GM10266 (cell line): ENCODE measurements at regions not wholly inside any gene's neighbourhood (a gene's known extent, or its start where the extent isn't known, plus 50 kb on each side); places are given as distances from the start of the nearest gene placed in this dataset.

Experiments used
- DNase-seq: peaks from one replicate; pipeline ENCODE4 v3.0.0; 2012; ENCODE audit errors: extremely low spot score
- TF ChIP-seq, protein P1 (sequence below): IDR thresholded peaks from 2 replicates; pipeline ENCODE4 v1.5.1; 2012; ENCODE audit warnings: mild to moderate bottlenecking, low read depth; ENCODE audit not compliant: control insufficient read depth, insufficient read depth; ENCODE audit errors: missing control alignments

DNA sequence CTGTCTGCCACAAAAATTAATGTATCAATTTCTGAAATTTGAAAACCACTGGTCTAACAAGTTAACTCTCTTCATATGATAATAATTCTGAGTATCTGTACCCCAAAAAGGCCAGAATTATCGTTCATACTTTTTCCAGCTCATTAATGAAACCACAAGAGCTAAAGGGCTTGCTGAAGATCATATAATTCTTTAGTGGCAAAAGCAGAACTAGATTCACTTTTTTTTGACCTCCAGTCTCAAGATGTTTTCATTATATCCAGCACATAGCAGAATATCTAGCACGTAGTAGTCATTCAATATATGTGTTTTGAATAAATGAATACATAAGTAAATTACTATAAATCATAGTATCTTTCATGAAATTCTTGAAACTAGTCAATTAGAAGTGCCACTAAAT is 246.7 kb upstream of the KCNH8 start:
- TF ChIP-seq, protein P1, sequence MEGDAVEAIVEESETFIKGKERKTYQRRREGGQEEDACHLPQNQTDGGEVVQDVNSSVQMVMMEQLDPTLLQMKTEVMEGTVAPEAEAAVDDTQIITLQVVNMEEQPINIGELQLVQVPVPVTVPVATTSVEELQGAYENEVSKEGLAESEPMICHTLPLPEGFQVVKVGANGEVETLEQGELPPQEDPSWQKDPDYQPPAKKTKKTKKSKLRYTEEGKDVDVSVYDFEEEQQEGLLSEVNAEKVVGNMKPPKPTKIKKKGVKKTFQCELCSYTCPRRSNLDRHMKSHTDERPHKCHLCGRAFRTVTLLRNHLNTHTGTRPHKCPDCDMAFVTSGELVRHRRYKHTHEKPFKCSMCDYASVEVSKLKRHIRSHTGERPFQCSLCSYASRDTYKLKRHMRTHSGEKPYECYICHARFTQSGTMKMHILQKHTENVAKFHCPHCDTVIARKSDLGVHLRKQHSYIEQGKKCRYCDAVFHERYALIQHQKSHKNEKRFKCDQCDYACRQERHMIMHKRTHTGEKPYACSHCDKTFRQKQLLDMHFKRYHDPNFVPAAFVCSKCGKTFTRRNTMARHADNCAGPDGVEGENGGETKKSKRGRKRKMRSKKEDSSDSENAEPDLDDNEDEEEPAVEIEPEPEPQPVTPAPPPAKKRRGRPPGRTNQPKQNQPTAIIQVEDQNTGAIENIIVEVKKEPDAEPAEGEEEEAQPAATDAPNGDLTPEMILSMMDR = no peak
- DNase-seq = no peak

DNA sequence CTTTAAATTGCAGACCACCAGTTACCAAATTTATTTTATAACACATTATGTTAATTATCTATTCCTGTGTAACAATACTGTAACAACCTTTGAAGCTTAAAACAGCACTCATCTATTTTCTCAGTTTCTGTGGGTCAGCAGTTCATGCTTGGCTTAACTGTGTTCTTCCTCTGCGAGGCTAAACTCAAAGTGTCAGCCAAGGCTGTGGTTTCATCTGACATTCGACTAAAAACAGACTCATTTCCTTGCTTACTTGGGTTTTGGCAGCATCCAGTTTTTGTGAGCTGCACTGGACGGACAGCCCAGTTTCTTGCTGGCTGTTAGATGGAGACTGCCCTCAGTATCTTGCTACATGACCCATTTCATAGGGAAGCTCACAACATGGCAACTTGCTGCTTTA is 247.3 kb upstream of the KCNH8 start:
- TF ChIP-seq, protein P1 = no peak
- DNase-seq = peak; percentile 5

DNA sequence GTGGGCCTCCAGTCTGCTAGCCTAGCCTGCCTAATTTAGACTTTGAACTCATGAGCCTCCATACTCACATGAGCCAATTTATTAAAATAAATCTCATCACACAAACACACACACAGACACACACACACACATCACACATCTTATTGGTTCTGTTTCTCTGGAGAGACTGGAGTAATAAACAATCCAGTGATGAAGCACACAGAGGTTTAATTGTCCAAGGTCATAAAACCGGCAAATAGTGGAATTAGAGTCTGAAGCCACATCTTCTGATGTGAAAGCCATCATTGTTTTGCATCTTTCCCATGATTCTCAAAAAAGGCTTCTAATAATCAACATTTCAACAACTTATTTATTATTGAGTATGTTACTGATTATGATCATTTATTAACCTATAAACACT is 249.4 kb upstream of the KCNH8 start:
- TF ChIP-seq, protein P1 = no peak

DNA sequence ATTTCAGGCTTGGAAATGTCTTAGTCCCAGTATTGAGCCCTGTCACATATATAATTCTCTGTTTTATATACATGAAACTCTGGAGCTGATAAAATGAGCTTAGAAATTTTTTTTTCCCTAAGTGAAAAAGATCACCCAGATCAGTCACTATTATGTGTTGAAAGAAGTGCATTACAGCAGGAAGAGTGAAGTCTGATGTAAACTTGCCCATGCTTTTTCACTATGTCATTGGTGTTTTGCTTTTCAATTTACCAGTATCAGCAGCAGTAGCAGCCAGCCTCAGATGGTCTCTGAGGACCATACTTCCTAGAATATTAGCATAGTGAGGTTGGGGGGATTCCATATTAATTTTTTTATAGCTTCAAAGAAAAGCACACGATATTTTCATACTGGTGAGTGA is 255.6 kb upstream of the KCNH8 start:
- TF ChIP-seq, protein P1 = no peak
- DNase-seq = no peak

More for the DNA sequence above, 249.4 kb upstream of the KCNH8 start:
- no peak for DNase-seq

DNA sequence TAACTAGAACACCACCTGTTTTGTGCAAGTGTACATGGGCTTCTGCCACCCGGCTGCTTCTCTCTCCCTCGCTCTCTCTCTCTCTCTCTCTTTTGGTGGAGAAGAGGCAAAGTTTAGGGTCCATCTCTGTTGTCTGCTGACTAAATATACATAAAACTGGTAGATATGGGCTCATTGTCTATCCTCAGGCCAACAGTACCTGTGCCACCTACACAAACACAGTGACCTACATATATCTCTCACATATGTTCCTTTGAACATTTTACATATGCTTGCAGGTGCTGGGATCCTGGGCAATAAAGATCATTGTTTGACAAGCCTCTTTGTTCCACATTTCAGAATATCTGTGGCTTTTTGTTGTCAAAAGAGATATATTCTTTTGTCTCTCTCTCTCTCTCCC is 256.3 kb upstream of the KCNH8 start:
- no peak for DNase-seq
- TF ChIP-seq, protein P1 = no peak

DNA sequence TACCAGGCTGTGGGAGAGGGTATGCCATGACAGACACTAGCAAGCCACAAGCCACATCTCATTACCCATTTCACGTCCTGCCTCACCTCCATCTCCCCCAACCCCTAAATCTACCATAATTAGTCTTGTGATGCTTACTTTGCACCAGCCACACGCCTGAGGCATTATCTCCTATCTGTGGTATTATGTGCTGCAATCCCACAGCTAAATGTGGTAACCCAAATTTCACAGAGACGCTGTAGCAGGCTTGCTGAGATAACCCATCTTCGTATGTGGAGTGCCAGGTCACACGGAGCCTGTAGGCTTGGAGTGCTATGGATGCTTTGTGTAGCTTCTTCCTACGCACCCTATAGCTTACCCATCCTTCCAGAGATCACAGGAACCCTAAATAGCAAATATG is 256.7 kb upstream of the KCNH8 start:
- TF ChIP-seq, protein P1 = no peak
- DNase-seq = no peak

DNA sequence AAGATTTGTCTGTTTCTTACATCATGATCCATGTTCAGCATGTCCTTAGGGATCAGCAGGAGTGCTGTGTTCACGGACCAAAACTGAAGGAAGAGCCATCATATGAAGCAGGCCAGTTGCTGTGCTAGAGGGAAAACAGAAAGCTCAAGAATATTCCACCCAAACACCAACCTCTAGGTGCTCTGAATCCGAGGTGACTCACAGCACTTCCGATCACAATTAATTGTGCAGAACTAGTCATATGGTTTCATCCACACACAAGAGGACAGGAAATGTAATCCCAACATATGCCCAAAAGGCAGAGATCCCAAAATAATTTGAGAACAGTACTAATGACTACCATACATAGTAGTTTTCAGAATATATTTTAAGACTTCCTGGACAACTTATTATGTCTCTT is 257.9 kb upstream of the KCNH8 start:
- no peak for DNase-seq
- TF ChIP-seq, protein P1 = no peak
